Activated CD4-positive, alpha-beta T cell treated with anti-CD3 and anti-CD28 coated beads for 36 hours (primary cell): ENCODE measurements at regions not wholly inside any gene's neighbourhood (a gene's known extent, or its start where the extent isn't known, plus 50 kb on each side); places are given as distances from the start of the nearest gene placed in this dataset.

Experiments used
- ATAC-seq: fragments of 200-7000 bp; cut with Tn5 transposase; one replicate; pipeline ENCODE4 v1.10.0; 2021; ENCODE audit warnings: mild to moderate bottlenecking, moderate library complexity
- CTCF ChIA-PET: fragments of 350-600 bp; sonication (Branson Sonifier 250); formaldehyde crosslinking; loops from one replicate; lab custom pipeline; 2021; ENCODE audit warnings: antibody characterized with exemption; lab: Charles Lee
- POLR2A ChIA-PET: fragments of 350-600 bp; sonication (Branson Sonifier 250); formaldehyde crosslinking; loops from one replicate; lab custom pipeline; 2021; ENCODE audit warnings: antibody characterized with exemption, inconsistent platforms; lab: Charles Lee
- DNase-seq: peaks from one replicate; pipeline ENCODE4 v3.0.0-alpha.2; 2020
- H3K27ac Mint-ChIP-seq: one replicate; pipeline ENCODE4 v1.8.0; 2021; ENCODE audit warnings: mixed read lengths
- H3K27me3 Mint-ChIP-seq: one replicate; pipeline ENCODE4 v1.8.0; 2021; ENCODE audit warnings: mixed read lengths
- H3K36me3 Mint-ChIP-seq: one replicate; pipeline ENCODE4 v1.8.0; 2021; ENCODE audit warnings: low read depth, mixed read lengths
- H3K4me1 Mint-ChIP-seq: one replicate; pipeline ENCODE4 v1.8.0; 2021; ENCODE audit warnings: mixed read lengths
- H3K4me3 Mint-ChIP-seq: one replicate; pipeline ENCODE4 v1.8.0; 2021; ENCODE audit warnings: mild to moderate bottlenecking, moderate library complexity, mixed read lengths
- H3K9me3 Mint-ChIP-seq: one replicate; pipeline ENCODE4 v1.8.0; 2021; ENCODE audit warnings: low read depth, mixed read lengths
- intact Hi-C, 2 experiments: fragments of 100-400 bp; cut with DNase I in 1 of 2; cut with micrococcal nuclease in 1 of 2; formaldehyde crosslinking; loops; one replicate each; pipeline versions ENCODE4 v1.14.2 to v1.15.1; 2022 to 2024; cut with DNase I, micrococcal nuclease

DNA sequence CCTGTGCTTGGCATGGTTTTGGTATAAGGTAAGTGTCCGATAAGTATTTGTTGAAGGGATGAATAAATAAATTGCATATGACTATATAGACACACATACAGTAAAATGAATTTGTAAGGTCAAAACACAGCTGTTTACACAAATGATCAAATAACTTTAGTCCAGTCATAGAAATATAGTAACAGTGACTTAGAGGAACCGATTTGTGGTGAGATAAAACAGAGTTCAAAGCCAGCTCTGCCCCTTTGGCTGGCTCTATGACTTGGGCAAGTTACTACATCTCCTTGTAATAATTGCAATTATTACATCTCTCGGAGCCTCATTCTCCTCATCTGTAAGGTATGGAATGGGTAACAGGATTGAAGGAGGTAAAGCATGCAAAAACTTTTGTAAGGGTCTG is 384.0 kb downstream of the PLK2 start:
- POLR2A ChIA-PET: no interaction called here
- Mint-ChIP-seq H3K36me3 (no peaks in the 10 kb centered on the region), H3K4me3 (no peak overlapping the region), H3K27ac (no peak overlapping the region), H3K27me3 (no peaks in the 10 kb centered on the region), H3K4me1 (no peaks in the 10 kb centered on the region), H3K9me3 (no peaks in the 10 kb centered on the region)
- CTCF ChIA-PET: no interaction called here
- DNase-seq: no peak
- no peak for ATAC-seq
- intact Hi-C loops: no loop called here

- Mint-ChIP-seq H3K4me1 (no peaks in the 10 kb centered on the region), H3K27ac (no peak overlapping the region), H3K9me3 (no peaks in the 10 kb centered on the region), H3K4me3 (no peak overlapping the region), H3K36me3 (no peaks in the 10 kb centered on the region), H3K27me3 (no peaks in the 10 kb centered on the region)
- ATAC-seq: no peak
- no peak for DNase-seq
- ChIA-PET CTCF (no interaction called here), POLR2A (no interaction called here)
- intact Hi-C loops: no loop called here
These were observed 385.2 kb downstream of the PLK2 start for GRCh38 chr5:58074717-58075116.

DNA sequence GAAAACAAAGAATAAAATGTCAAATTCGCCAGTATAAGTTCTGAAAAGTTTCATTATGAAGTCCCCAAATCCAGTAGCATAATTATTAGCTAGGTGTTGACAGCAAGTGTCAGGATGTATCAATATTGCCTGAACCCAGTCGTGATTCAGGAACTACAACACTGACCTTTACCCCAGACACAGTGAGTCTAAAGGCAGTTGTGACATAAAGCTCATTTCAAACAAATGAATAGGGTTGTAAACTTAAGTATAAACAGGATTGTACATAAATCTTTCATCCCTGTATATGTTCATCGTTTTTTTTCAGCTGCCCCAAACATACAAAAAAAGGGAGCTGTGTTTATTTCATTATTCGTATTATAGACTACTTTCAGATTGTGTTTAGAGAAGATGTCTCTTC is 385.7 kb downstream of the PLK2 start:
- Mint-ChIP-seq H3K4me1 (no peaks in the 10 kb centered on the region), H3K27ac (no peak overlapping the region), H3K4me3 (no peak overlapping the region), H3K27me3 (no peaks in the 10 kb centered on the region), H3K36me3 (no peaks in the 10 kb centered on the region), H3K9me3 (no peaks in the 10 kb centered on the region)
- DNase-seq (no peak), ATAC-seq (no peak)
- ChIA-PET POLR2A (no interaction called here), CTCF (interaction anchor here (0.5 kb wide), 1 partner anchor 407 kb away, joined by 4 read pairs; no protein-coding TSS in a partner anchor)
- intact Hi-C loops: no loop called here

GRCh38 chr5:58073243-58073642 is 386.6 kb downstream of the PLK2 start:
- ATAC-seq (no peak), DNase-seq (no peak)
- Mint-ChIP-seq H3K4me1 (no peaks in the 10 kb centered on the region), H3K4me3 (no peak overlapping the region), H3K36me3 (no peaks in the 10 kb centered on the region), H3K27me3 (no peaks in the 10 kb centered on the region), H3K9me3 (no peaks in the 10 kb centered on the region), H3K27ac (no peak overlapping the region)
- ChIA-PET CTCF (no interaction called here), POLR2A (no interaction called here)
- intact Hi-C loops: no loop called here

GRCh38 chr5:58072300-58072965 is 387.5 kb downstream of the PLK2 start:
- intact Hi-C loops: no loop called here
- no peaks in the 10 kb centered on the region for H3K4me1 Mint-ChIP-seq
- CTCF ChIA-PET: no interaction called here
- POLR2A ChIA-PET: no interaction called here
- no peak overlapping the region for H3K4me3 Mint-ChIP-seq
- H3K9me3 Mint-ChIP-seq: no peaks in the 10 kb centered on the region
- no peaks in the 10 kb centered on the region for H3K36me3 Mint-ChIP-seq
- no peak overlapping the region for H3K27ac Mint-ChIP-seq
- H3K27me3 Mint-ChIP-seq: no peaks in the 10 kb centered on the region
- ATAC-seq (no peak), DNase-seq (no peak)

DNA sequence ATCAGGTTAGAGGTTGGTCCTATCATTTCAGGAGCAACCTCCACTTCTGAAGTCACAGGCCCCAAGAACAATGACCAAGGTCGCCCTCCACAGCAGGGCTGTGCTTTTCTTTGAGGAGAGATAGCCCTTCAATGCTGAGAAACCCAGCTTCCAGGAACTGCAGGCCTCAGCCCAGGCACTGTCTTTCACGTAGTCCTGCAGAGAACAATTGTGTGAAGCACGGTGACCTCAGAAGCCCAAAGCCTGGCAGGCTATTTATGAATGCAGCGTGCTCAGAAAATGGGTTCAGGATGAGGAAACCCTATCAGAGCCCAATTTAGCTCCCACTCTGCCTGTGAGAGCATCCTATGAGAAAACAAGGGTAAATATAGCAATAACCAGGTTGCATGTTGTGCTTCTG is 388.3 kb downstream of the PLK2 start:
- Mint-ChIP-seq H3K4me3 (no peak overlapping the region), H3K27me3 (no peaks in the 10 kb centered on the region), H3K27ac (no peak overlapping the region), H3K9me3 (no peaks in the 10 kb centered on the region), H3K4me1 (no peaks in the 10 kb centered on the region), H3K36me3 (no peaks in the 10 kb centered on the region)
- ATAC-seq (no peak), DNase-seq (no peak)
- CTCF ChIA-PET: no interaction called here
- POLR2A ChIA-PET: no interaction called here
- intact Hi-C loops: no loop called here

DNA sequence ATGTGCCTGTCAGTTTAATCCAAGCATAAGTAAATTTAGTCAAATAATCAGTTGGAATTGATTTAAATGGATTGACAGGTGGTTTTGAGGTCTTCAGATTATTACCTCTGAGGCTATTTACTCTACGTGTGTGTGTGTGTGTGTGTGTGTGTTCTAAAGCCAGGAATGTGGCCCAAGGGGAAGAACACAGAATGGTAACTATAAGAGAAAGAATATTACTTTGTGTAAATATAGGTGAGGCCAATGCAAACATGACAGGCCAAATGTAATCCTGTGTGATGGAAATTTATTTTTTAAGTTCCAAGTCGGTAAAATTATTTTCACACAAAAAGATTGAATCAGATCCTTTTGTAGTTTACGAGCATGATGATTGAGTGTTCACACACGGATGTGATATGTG is 390.0 kb downstream of the PLK2 start:
- DNase-seq: no peak
- H3K27me3 Mint-ChIP-seq: no peaks in the 10 kb centered on the region
- no peaks in the 10 kb centered on the region for H3K4me1 Mint-ChIP-seq
- no peaks in the 10 kb centered on the region for H3K9me3 Mint-ChIP-seq
- intact Hi-C loops: no loop called here
- no peak for ATAC-seq
- ChIA-PET CTCF (no interaction called here), POLR2A (no interaction called here)
- no peak overlapping the region for H3K4me3 Mint-ChIP-seq
- H3K36me3 Mint-ChIP-seq: no peaks in the 10 kb centered on the region
- H3K27ac Mint-ChIP-seq: no peak overlapping the region

DNA sequence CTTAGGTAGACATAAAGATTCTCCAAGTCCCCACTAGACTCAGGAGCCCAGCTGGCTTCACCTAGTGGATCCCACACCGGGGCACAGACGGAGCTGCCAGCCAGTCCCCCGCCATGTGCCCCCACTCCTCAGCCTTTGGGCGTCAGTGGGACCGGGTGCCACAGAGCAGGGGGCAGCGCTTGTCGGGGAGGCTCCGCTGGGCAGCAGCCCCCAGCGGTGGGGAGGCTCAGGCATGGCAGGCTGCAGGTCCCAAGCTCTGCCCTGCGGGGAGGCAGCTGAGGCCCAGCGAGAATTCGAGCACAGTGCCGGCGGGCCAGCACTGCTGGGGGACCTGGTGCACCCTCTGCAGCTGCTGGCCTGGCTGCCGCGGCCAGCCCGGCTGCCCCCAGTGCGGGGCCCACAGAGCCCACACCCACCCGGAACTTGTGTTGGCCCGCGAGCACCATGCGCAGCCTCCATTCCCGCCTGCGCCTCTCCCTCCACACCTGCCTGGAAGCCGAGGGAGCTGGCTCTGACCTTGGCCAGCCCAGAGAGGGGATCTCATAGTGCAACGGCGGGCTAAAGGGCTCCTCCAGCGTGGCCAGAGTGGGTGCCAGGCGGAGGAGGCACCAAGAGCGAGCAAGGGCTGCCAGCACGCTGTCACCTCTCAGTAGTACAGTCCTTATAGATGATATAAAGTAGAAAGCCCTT is 390.7 kb downstream of the PLK2 start:
- Mint-ChIP-seq H3K4me1 (no peaks in the 10 kb centered on the region), H3K27ac (no peak overlapping the region), H3K27me3 (no peaks in the 10 kb centered on the region), H3K36me3 (no peaks in the 10 kb centered on the region), H3K9me3 (no peaks in the 10 kb centered on the region), H3K4me3 (no peak overlapping the region)
- ChIA-PET CTCF (no interaction called here), POLR2A (no interaction called here)
- DNase-seq: no peak
- intact Hi-C loops: no loop called here
- ATAC-seq: no peak

DNA sequence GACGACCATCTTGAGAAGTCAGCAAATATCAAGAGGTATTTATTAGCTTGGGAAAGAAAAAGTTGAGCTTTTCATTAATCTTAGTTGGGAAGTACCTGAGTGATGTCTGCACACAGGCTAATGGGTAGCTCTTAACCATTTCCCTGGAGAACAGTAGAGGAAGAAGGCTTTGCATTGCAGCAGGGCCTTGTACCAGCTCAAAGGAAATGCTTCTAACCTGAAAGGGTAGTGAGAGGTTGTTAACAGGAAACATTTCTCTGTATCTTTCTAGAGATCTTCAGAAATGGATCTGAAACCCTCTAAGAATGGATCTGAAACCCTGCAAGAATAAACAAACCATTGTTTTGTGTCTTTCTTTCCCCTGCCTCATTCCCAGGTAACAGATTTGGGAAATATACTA is 393.3 kb downstream of the PLK2 start:
- DNase-seq: no peak
- CTCF ChIA-PET: no interaction called here
- ATAC-seq: no peak
- intact Hi-C loops: no loop called here
- Mint-ChIP-seq H3K27me3 (no peaks in the 10 kb centered on the region), H3K9me3 (no peaks in the 10 kb centered on the region), H3K4me3 (no peak overlapping the region), H3K4me1 (no peaks in the 10 kb centered on the region), H3K27ac (no peak overlapping the region), H3K36me3 (no peaks in the 10 kb centered on the region)
- POLR2A ChIA-PET: no interaction called here

DNA sequence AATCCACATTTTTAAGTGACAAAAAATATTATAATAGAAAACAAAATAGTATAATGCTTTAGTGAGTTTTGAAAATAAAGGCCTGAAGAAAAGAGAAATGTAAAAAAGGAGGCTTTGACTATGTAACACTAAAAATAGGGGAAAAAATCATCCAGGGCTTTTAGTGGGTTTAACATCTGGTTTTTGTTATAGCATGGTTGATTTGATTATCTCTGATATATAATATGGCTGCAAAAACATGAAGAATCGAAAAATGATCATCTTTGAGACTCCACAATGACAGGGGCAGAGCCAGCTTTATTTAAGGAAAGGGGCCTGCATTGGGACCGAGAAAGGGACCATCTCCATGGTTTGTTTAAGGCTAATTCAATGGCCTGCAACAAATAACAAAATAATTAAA is 393.8 kb downstream of the PLK2 start:
- DNase-seq (no peak), ATAC-seq (no peak)
- CTCF ChIA-PET: no interaction called here
- POLR2A ChIA-PET: no interaction called here
- intact Hi-C loops: no loop called here
- no peak overlapping the region for H3K4me3 Mint-ChIP-seq
- no peaks in the 10 kb centered on the region for H3K27me3 Mint-ChIP-seq
- H3K36me3 Mint-ChIP-seq: no peaks in the 10 kb centered on the region
- H3K9me3 Mint-ChIP-seq: no peaks in the 10 kb centered on the region
- H3K27ac Mint-ChIP-seq: no peak overlapping the region
- no peaks in the 10 kb centered on the region for H3K4me1 Mint-ChIP-seq

DNA sequence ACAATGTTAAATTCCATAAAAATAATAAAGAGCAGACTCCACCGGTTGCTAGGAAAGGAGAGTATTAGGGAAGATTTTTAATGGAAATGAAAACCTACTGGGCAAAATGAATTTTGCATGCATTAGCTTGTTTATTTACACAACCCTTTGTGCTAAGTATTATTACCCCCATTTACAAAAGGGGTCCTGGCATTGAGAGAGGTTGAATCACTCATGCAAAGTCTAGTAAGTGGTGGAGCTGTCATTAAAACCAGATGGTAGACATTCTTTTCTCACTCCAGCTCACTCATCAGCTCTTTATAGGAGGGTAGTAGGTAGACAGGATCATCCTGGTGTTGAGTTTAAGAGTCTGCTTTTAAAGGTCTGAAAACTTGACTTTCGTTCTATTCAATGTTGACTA is 395.1 kb downstream of the PLK2 start:
- H3K36me3 Mint-ChIP-seq: no peaks in the 10 kb centered on the region
- ChIA-PET POLR2A (no interaction called here), CTCF (no interaction called here)
- intact Hi-C loops: no loop called here
- no peak overlapping the region for H3K4me3 Mint-ChIP-seq
- no peaks in the 10 kb centered on the region for H3K4me1 Mint-ChIP-seq
- no peak for DNase-seq
- H3K27ac Mint-ChIP-seq: no peak overlapping the region
- H3K9me3 Mint-ChIP-seq: no peaks in the 10 kb centered on the region
- no peaks in the 10 kb centered on the region for H3K27me3 Mint-ChIP-seq
- ATAC-seq: no peak

GRCh38 chr5:58060996-58061395 is 398.9 kb downstream of the PLK2 start:
- DNase-seq (no peak), ATAC-seq (no peak)
- H3K4me3 Mint-ChIP-seq: no peak overlapping the region
- peaks cover under 1% of the 10 kb centered on the region for H3K27me3 Mint-ChIP-seq
- intact Hi-C loops: no loop called here
- ChIA-PET POLR2A (no interaction called here), CTCF (no interaction called here)
- no peaks in the 10 kb centered on the region for H3K9me3 Mint-ChIP-seq
- no peaks in the 10 kb centered on the region for H3K36me3 Mint-ChIP-seq
- no peak overlapping the region for H3K27ac Mint-ChIP-seq
- no peaks in the 10 kb centered on the region for H3K4me1 Mint-ChIP-seq
